Lung (tissue), 11 donors: ENCODE measurements at regions not wholly inside any gene's neighbourhood (a gene's known extent, or its start where the extent isn't known, plus 50 kb on each side); places are given as distances from the start of the nearest gene placed in this dataset.

Experiments
- ATAC-seq: fragments of 200-7000 bp; cut with Tn5 transposase; one replicate; pipeline ENCODE4 v1.9.1; 2020; ENCODE audit warnings: moderate number of reproducible peaks; ENCODE audit not compliant: insufficient read depth, low FRiP score
- DNase-seq, 3 donors: peaks; one replicate each; pipeline ENCODE4 v3.0.0-alpha.2; 2013 to 2017
- H3K27ac ChIP-seq, 2 donors: one replicate each; pipeline ENCODE4 v1.5.1; 2013; ENCODE audit warnings: mild to moderate bottlenecking in 2 of 2, moderate library complexity in 2 of 2, control low read depth in 1 of 2, inconsistent platforms in 1 of 2, low read depth in 1 of 2, low read length in 1 of 2
- H3K27me3 ChIP-seq, 3 donors: one replicate each; pipeline ENCODE4 v1.5.1; 2013; ENCODE audit warnings: low read length in 2 of 3; ENCODE audit not compliant: control insufficient read depth in 3 of 3, insufficient read depth in 3 of 3
- H3K36me3 ChIP-seq, 4 donors: one replicate each; pipeline ENCODE4 v1.5.1; 2013; ENCODE audit warnings: low read length in 4 of 4, mild to moderate bottlenecking in 1 of 4, moderate library complexity in 1 of 4; ENCODE audit not compliant: control insufficient read depth in 4 of 4, insufficient read depth in 4 of 4
- H3K4me1 ChIP-seq, 5 donors: one replicate each; pipeline ENCODE4 v1.5.1; 2013; ENCODE audit warnings: low read length in 5 of 5, mild to moderate bottlenecking in 2 of 5, moderate library complexity in 1 of 5; ENCODE audit not compliant: control insufficient read depth in 5 of 5, insufficient read depth in 5 of 5
- H3K4me3 ChIP-seq: one replicate; pipeline ENCODE4 v1.5.1; 2013; ENCODE audit warnings: mild to moderate bottlenecking, control low read depth, moderate library complexity
- H3K9ac ChIP-seq, 2 donors: one replicate each; pipeline ENCODE4 v1.5.1; 2013; ENCODE audit warnings: low read length in 2 of 2, control low read depth in 1 of 2; ENCODE audit not compliant: insufficient read depth in 1 of 2
- H3K9me3 ChIP-seq, 4 donors: one replicate each; pipeline ENCODE4 v1.5.1; 2013; ENCODE audit warnings: low read length in 3 of 4, mild to moderate bottlenecking in 1 of 4, moderate library complexity in 1 of 4; ENCODE audit not compliant: control insufficient read depth in 4 of 4, insufficient read depth in 3 of 4
- CTCF ChIP-seq: IDR thresholded peaks from 2 replicates; pipeline ENCODE4 v1.5.1; 2012; ENCODE audit warnings: mild to moderate bottlenecking; ENCODE audit errors: control extremely low read depth, extremely low read depth
- WGBS, 2 donors: extraction: QIAGEN DNeasy Blood & Tissue Kit; methylation state at CpG; one replicate each; pipeline ENCODE4 v1.1.7; 2013; 5-methylcytosine and 5-hydroxymethylcytosine counted together
- donor health status: control.
- donor health status: control.
- donor health status: Bipolar disorder and iron deficiency.
- donor health status: healthy.
- donor health status: DM: yes; HTN: yes; CAD: no.

GRCh38 chr2:164061129-164061746 is 325.4 kb upstream of the FIGN start:
- H3K27me3 ChIP-seq = no peaks in the 10 kb centered on the region
- DNase-seq (peak; percentile 31 to 63 (median 51)), ATAC-seq (no peak)
- H3K9ac ChIP-seq = no peak overlapping the region
- no peak overlapping the region for H3K4me3 ChIP-seq
- TF ChIP-seq CTCF = no peak
- peaks cover 0 to 6% (median 0%) of the 10 kb centered on the region in 5 donors for H3K4me1 ChIP-seq
- WGBS, 2 donors = 27 to 39% methylated on average over 2 of the region's 2 CpGs
- no peaks in the 10 kb centered on the region for H3K9me3 ChIP-seq
- no peaks in the 10 kb centered on the region for H3K36me3 ChIP-seq
- no peak overlapping the region for H3K27ac ChIP-seq

GRCh38 chr2:164060031-164060430 is 324.2 kb upstream of the FIGN start:
- Histone ChIP-seq H3K27me3 (no peaks in the 10 kb centered on the region), H3K9ac (no peak overlapping the region), H3K27ac (no peak overlapping the region), H3K36me3 (no peaks in the 10 kb centered on the region), H3K4me1 (peaks cover 0 to 5% (median 0%) of the 10 kb centered on the region in 5 donors), H3K4me3 (no peak overlapping the region), H3K9me3 (no peaks in the 10 kb centered on the region)
- no peak for ATAC-seq
- WGBS, 2 donors = 87 to 88% methylated on average over 2 of the region's 2 CpGs
- no peak for DNase-seq
- no peak for TF ChIP-seq CTCF

GRCh38 chr2:164055623-164056022 is 319.8 kb upstream of the FIGN start:
- Histone ChIP-seq H3K9ac (no peak overlapping the region), H3K9me3 (no peaks in the 10 kb centered on the region), H3K36me3 (no peaks in the 10 kb centered on the region), H3K27ac (no peak overlapping the region), H3K4me1 (peaks cover 0 to 30% (median 0%) of the 10 kb centered on the region in 5 donors), H3K27me3 (no peaks in the 10 kb centered on the region), H3K4me3 (no peak overlapping the region)
- ATAC-seq (no peak), DNase-seq (peak in 1 of 3 donors; percentile 11)
- 53 to 72% methylated on average over 2 of the region's 2 CpGs for WGBS, 2 donors
- TF ChIP-seq CTCF = no peak

- Histone ChIP-seq H3K27ac (no peak overlapping the region), H3K36me3 (no peaks in the 10 kb centered on the region), H3K4me1 (peaks cover 0 to 31% (median 3%) of the 10 kb centered on the region in 5 donors), H3K9me3 (no peaks in the 10 kb centered on the region), H3K4me3 (no peak overlapping the region), H3K9ac (no peak overlapping the region), H3K27me3 (no peaks in the 10 kb centered on the region)
- 69 to 85% methylated on average over 5 of the region's 5 CpGs for WGBS, 2 donors
- ATAC-seq (no peak), DNase-seq (no peak)
- TF ChIP-seq CTCF = no peak
These were observed 318.8 kb upstream of the FIGN start for GRCh38 chr2:164054651-164055050.
